CD4-positive, alpha-beta memory T cell (primary cell): ENCODE measurements at regions not wholly inside any gene's neighbourhood (a gene's known extent, or its start where the extent isn't known, plus 50 kb on each side); places are given as distances from the start of the nearest gene placed in this dataset.

Source experiments
- CTCF ChIA-PET: fragments of 350-600 bp; sonication (Branson Sonifier 250); formaldehyde crosslinking; loops from one replicate; lab custom pipeline; 2021; ENCODE audit warnings: inconsistent platforms; ENCODE audit not compliant: partially characterized antibody; lab: Charles Lee
- POLR2A ChIA-PET: fragments of 350-600 bp; sonication (Branson Sonifier 250); formaldehyde crosslinking; loops from one replicate; lab custom pipeline; 2021; ENCODE audit not compliant: partially characterized antibody; lab: Charles Lee
- DNase-seq, 5 donors: peaks; one replicate each; pipeline versions ENCODE4 v3.0.0 to v3.0.0-alpha.2; 2020 to 2022; ENCODE audit warnings: mixed read lengths in 1 of 5
- H3K27ac ChIP-seq: one replicate; pipeline ENCODE4 v1.7.0; 2013; ENCODE audit warnings: low read depth, low read length
- H3K27me3 ChIP-seq: 2 replicates; pipeline ENCODE4 v1.7.0; 2013; ENCODE audit warnings: mild to moderate bottlenecking, low read length, moderate library complexity; ENCODE audit not compliant: insufficient read depth
- H3K36me3 ChIP-seq: 2 replicates; pipeline ENCODE4 v1.7.0; 2013; ENCODE audit warnings: mild to moderate bottlenecking, low read length, moderate library complexity; ENCODE audit not compliant: insufficient read depth
- H3K4me1 ChIP-seq: 2 replicates; pipeline ENCODE4 v1.7.0; 2013; ENCODE audit warnings: mild to moderate bottlenecking, low read length, moderate library complexity; ENCODE audit not compliant: insufficient read depth
- H3K4me3 ChIP-seq, 2 donors: one replicate each; pipeline ENCODE4 v1.7.0; 2013; ENCODE audit warnings: low read length in 2 of 2, mild to moderate bottlenecking in 1 of 2
- H3K9me3 ChIP-seq, 2 donors: one replicate each; pipeline ENCODE4 v1.7.0; 2013; ENCODE audit warnings: low read length in 2 of 2, control low read depth in 1 of 2; ENCODE audit not compliant: control insufficient read depth in 1 of 2
- H3K27ac Mint-ChIP-seq, 7 donors: one replicate each; pipeline ENCODE4 v1.8.0; 2020 to 2021; ENCODE audit warnings: mixed read lengths in 7 of 7, mild to moderate bottlenecking in 6 of 7, inconsistent platforms in 3 of 7, moderate library complexity in 3 of 7
- H3K27me3 Mint-ChIP-seq, 2 donors: one replicate each; pipeline ENCODE4 v1.8.0; 2020 to 2021; ENCODE audit warnings: mixed read lengths in 2 of 2
- H3K36me3 Mint-ChIP-seq, 2 donors: one replicate each; pipeline ENCODE4 v1.8.0; 2020 to 2021; ENCODE audit warnings: mixed read lengths in 2 of 2, inconsistent platforms in 1 of 2, mild to moderate bottlenecking in 1 of 2
- H3K4me1 Mint-ChIP-seq, 4 donors: one replicate each; pipeline ENCODE4 v1.8.0; 2020 to 2021; ENCODE audit warnings: mixed read lengths in 4 of 4, mild to moderate bottlenecking in 1 of 4
- H3K4me3 Mint-ChIP-seq, 8 donors: one replicate each; pipeline ENCODE4 v1.8.0; 2020 to 2021; ENCODE audit warnings: mixed read lengths in 8 of 8, mild to moderate bottlenecking in 7 of 8, moderate library complexity in 6 of 8, inconsistent platforms in 3 of 8
- H3K9me3 Mint-ChIP-seq, 8 donors: one replicate each; pipeline ENCODE4 v1.8.0; 2020 to 2021; ENCODE audit warnings: mixed read lengths in 8 of 8, mild to moderate bottlenecking in 5 of 8, inconsistent platforms in 3 of 8, moderate library complexity in 1 of 8
- intact Hi-C: fragments of 100-400 bp; cut with micrococcal nuclease; formaldehyde crosslinking; loops from one replicate; pipeline ENCODE4 v1.15.1; 2023

GRCh38 chr6:164037171-164037870 lies 622.8 kb downstream of the QKI start:
- H3K27ac Mint-ChIP-seq = no peak overlapping the region
- H3K27ac ChIP-seq = no peak overlapping the region
- H3K27me3 ChIP-seq = no peaks in the 10 kb centered on the region
- H3K27me3 Mint-ChIP-seq = peaks cover 2 to 8% of the 10 kb centered on the region in 2 donors
- H3K9me3 ChIP-seq = no peaks in the 10 kb centered on the region
- no peak overlapping the region for H3K4me3 Mint-ChIP-seq
- no peak overlapping the region for H3K4me3 ChIP-seq
- no peaks in the 10 kb centered on the region for H3K4me1 Mint-ChIP-seq
- H3K9me3 Mint-ChIP-seq = peaks cover 0 to 2% (median 0%) of the 10 kb centered on the region in 8 donors
- no peaks in the 10 kb centered on the region for H3K36me3 ChIP-seq
- H3K36me3 Mint-ChIP-seq = no peaks in the 10 kb centered on the region
- no peaks in the 10 kb centered on the region for H3K4me1 ChIP-seq
- intact Hi-C loops = no loop called here
- POLR2A ChIA-PET = no interaction called here
- CTCF ChIA-PET = no interaction called here
- DNase-seq = no peak

GRCh38 chr6:164035900-164036485 lies 621.5 kb downstream of the QKI start:
- Histone ChIP-seq H3K36me3 (no peaks in the 10 kb centered on the region), H3K9me3 (no peaks in the 10 kb centered on the region), H3K4me1 (no peaks in the 10 kb centered on the region), H3K27me3 (no peaks in the 10 kb centered on the region), H3K27ac (no peak overlapping the region), H3K4me3 (no peak overlapping the region)
- peaks cover 0 to 2% (median 0%) of the 10 kb centered on the region in 8 donors for H3K9me3 Mint-ChIP-seq
- CTCF ChIA-PET = no interaction called here
- no peak overlapping the region for H3K4me3 Mint-ChIP-seq
- H3K4me1 Mint-ChIP-seq = no peaks in the 10 kb centered on the region
- POLR2A ChIA-PET = no interaction called here
- H3K27me3 Mint-ChIP-seq = peaks cover 2 to 6% of the 10 kb centered on the region in 2 donors
- intact Hi-C loops = no loop called here
- H3K36me3 Mint-ChIP-seq = no peaks in the 10 kb centered on the region
- no peak overlapping the region for H3K27ac Mint-ChIP-seq
- DNase-seq = no peak

GRCh38 chr6:164034602-164035140 lies 620.2 kb downstream of the QKI start:
- Histone ChIP-seq H3K27me3 (no peaks in the 10 kb centered on the region), H3K9me3 (no peaks in the 10 kb centered on the region), H3K4me1 (no peaks in the 10 kb centered on the region), H3K27ac (no peak overlapping the region), H3K4me3 (no peak overlapping the region), H3K36me3 (no peaks in the 10 kb centered on the region)
- Mint-ChIP-seq H3K4me1 (no peaks in the 10 kb centered on the region), H3K9me3 (peaks cover 0 to 2% (median 0%) of the 10 kb centered on the region in 8 donors), H3K27me3 (peaks cover 2 to 5% of the 10 kb centered on the region in 2 donors), H3K36me3 (no peaks in the 10 kb centered on the region), H3K27ac (no peak overlapping the region), H3K4me3 (no peak overlapping the region)
- DNase-seq = no peak
- intact Hi-C loops = no loop called here
- ChIA-PET POLR2A (no interaction called here), CTCF (no interaction called here)

- no peak overlapping the region for H3K27ac ChIP-seq
- H3K36me3 Mint-ChIP-seq = no peaks in the 10 kb centered on the region
- H3K27ac Mint-ChIP-seq = no peak overlapping the region
- no peak for DNase-seq
- CTCF ChIA-PET = no interaction called here
- no peak overlapping the region for H3K4me3 ChIP-seq
- H3K9me3 Mint-ChIP-seq = peaks cover 0 to 2% (median 0%) of the 10 kb centered on the region in 8 donors
- POLR2A ChIA-PET = no interaction called here
- intact Hi-C loops = no loop called here
- no peaks in the 10 kb centered on the region for H3K36me3 ChIP-seq
- no peaks in the 10 kb centered on the region for H3K4me1 ChIP-seq
- peaks cover 0 to 3% of the 10 kb centered on the region in 2 donors for H3K27me3 Mint-ChIP-seq
- no peaks in the 10 kb centered on the region for H3K9me3 ChIP-seq
- H3K4me1 Mint-ChIP-seq = no peaks in the 10 kb centered on the region
- H3K4me3 Mint-ChIP-seq = no peak overlapping the region
- H3K27me3 ChIP-seq = no peaks in the 10 kb centered on the region
These were observed 610.7 kb downstream of the QKI start for GRCh38 chr6:164025180-164025579.

GRCh38 chr6:164023535-164023934 lies 609.0 kb downstream of the QKI start:
- H3K27me3 ChIP-seq = no peaks in the 10 kb centered on the region
- no peak overlapping the region for H3K4me3 Mint-ChIP-seq
- H3K27me3 Mint-ChIP-seq = no peaks in the 10 kb centered on the region
- no peaks in the 10 kb centered on the region for H3K9me3 ChIP-seq
- H3K27ac ChIP-seq = no peak overlapping the region
- intact Hi-C loops = no loop called here
- no peaks in the 10 kb centered on the region for H3K36me3 ChIP-seq
- POLR2A ChIA-PET = no interaction called here
- H3K4me1 Mint-ChIP-seq = no peaks in the 10 kb centered on the region
- H3K36me3 Mint-ChIP-seq = no peaks in the 10 kb centered on the region
- no peaks in the 10 kb centered on the region for H3K4me1 ChIP-seq
- no peak for DNase-seq
- no peak overlapping the region for H3K4me3 ChIP-seq
- no peak overlapping the region for H3K27ac Mint-ChIP-seq
- peaks cover 0 to 3% (median 0%) of the 10 kb centered on the region in 8 donors for H3K9me3 Mint-ChIP-seq
- CTCF ChIA-PET = no interaction called here

GRCh38 chr6:164022632-164023031 lies 608.1 kb downstream of the QKI start:
- ChIA-PET CTCF (no interaction called here), POLR2A (no interaction called here)
- H3K27ac Mint-ChIP-seq = no peak overlapping the region
- Histone ChIP-seq H3K27ac (no peak overlapping the region), H3K9me3 (no peaks in the 10 kb centered on the region), H3K4me1 (no peaks in the 10 kb centered on the region), H3K27me3 (no peaks in the 10 kb centered on the region), H3K4me3 (no peak overlapping the region), H3K36me3 (no peaks in the 10 kb centered on the region)
- no peaks in the 10 kb centered on the region for H3K4me1 Mint-ChIP-seq
- no peak overlapping the region for H3K4me3 Mint-ChIP-seq
- intact Hi-C loops = no loop called here
- H3K36me3 Mint-ChIP-seq = no peaks in the 10 kb centered on the region
- no peak for DNase-seq
- H3K27me3 Mint-ChIP-seq = no peaks in the 10 kb centered on the region
- H3K9me3 Mint-ChIP-seq = peaks cover 0 to 3% (median 0%) of the 10 kb centered on the region in 8 donors

GRCh38 chr6:164021589-164022250 lies 607.2 kb downstream of the QKI start:
- CTCF ChIA-PET = no interaction called here
- no peak for DNase-seq

More at GRCh38 chr6:164021589-164022250, 607.2 kb downstream of the QKI start:
- Histone ChIP-seq H3K4me3 (no peak overlapping the region), H3K4me1 (no peaks in the 10 kb centered on the region), H3K27me3 (no peaks in the 10 kb centered on the region), H3K9me3 (no peaks in the 10 kb centered on the region), H3K36me3 (no peaks in the 10 kb centered on the region), H3K27ac (no peak overlapping the region)
- no peaks in the 10 kb centered on the region for H3K27me3 Mint-ChIP-seq
- H3K4me3 Mint-ChIP-seq = no peak overlapping the region
- H3K27ac Mint-ChIP-seq = no peak overlapping the region
- H3K4me1 Mint-ChIP-seq = no peaks in the 10 kb centered on the region
- POLR2A ChIA-PET = no interaction called here
- H3K36me3 Mint-ChIP-seq = no peaks in the 10 kb centered on the region
- intact Hi-C loops = no loop called here
- peaks cover 0 to 3% (median 0%) of the 10 kb centered on the region in 8 donors for H3K9me3 Mint-ChIP-seq
